ENCODE measurements at regions not wholly inside any gene's neighbourhood (a gene's known extent, or its start where the extent isn't known, plus 50 kb on each side); places are given as distances from the start of the nearest gene placed in this dataset.

DNA sequence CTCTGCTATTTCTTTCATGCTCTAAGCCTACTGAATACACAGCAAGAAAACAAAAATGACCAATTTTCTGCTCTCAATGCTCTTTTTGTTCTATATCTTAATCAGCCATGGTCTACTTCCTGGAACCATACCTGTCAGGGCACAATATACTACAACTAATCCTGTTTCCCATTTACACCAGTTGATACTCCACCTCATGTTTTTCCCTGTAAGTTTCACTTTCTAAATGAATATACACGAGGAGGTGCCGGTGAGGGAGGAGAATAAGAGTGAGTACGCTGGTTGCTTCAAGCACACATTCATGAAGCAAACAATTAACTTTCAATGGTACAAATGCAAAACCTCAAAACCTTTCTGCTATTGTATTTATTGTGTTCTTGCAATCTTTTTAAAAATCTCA is 443.1 kb upstream of the ID4 start:
- TF ChIP-seq, protein P1, sequence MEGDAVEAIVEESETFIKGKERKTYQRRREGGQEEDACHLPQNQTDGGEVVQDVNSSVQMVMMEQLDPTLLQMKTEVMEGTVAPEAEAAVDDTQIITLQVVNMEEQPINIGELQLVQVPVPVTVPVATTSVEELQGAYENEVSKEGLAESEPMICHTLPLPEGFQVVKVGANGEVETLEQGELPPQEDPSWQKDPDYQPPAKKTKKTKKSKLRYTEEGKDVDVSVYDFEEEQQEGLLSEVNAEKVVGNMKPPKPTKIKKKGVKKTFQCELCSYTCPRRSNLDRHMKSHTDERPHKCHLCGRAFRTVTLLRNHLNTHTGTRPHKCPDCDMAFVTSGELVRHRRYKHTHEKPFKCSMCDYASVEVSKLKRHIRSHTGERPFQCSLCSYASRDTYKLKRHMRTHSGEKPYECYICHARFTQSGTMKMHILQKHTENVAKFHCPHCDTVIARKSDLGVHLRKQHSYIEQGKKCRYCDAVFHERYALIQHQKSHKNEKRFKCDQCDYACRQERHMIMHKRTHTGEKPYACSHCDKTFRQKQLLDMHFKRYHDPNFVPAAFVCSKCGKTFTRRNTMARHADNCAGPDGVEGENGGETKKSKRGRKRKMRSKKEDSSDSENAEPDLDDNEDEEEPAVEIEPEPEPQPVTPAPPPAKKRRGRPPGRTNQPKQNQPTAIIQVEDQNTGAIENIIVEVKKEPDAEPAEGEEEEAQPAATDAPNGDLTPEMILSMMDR (conservative IDR thresholded peaks at IDR 0.05; ENCODE audit: low read depth, low read length): no peak
- TF ChIP-seq EZH2 (IDR thresholded peaks at IDR 0.05; ENCODE audit: low read length, unreplicated experiment): no peak
- no peak for TF ChIP-seq EZH2phosphoT487 (IDR thresholded peaks at IDR 0.05; ENCODE audit: borderline replicate concordance, low read length)

All from PC-3 (cell line).